C4-2B (cell line): ENCODE measurements at regions not wholly inside any gene's neighbourhood (a gene's known extent, or its start where the extent isn't known, plus 50 kb on each side); places are given as distances from the start of the nearest gene placed in this dataset.

Experiments
- H3K27ac ChIP-seq: fragments of 450-650 bp; 2 replicates; pipeline ENCODE4 v1.5.1; 2017
- CTCF ChIP-seq: fragments of 450-650 bp; conservative IDR thresholded peaks from 2 replicates; pipeline ENCODE4 v1.5.1; 2017; ENCODE audit warnings: mild to moderate bottlenecking
- ZFX ChIP-seq: fragments of 450-650 bp; IDR thresholded peaks from 2 replicates; pipeline ENCODE4 v1.6.1; 2017

GRCh38 chr10:50999163-50999562 lies 75.1 kb upstream of the PRKG1 start:
- no peak overlapping the region for H3K27ac ChIP-seq
- TF ChIP-seq CTCF (no peak), ZFX (no peak)

GRCh38 chr10:51000164-51000563 lies 74.1 kb upstream of the PRKG1 start:
- no peak overlapping the region for H3K27ac ChIP-seq

GRCh38 chr10:51000976-51001375 lies 73.3 kb upstream of the PRKG1 start:
- H3K27ac ChIP-seq, result no peak overlapping the region
- TF ChIP-seq ZFX (no peak), CTCF (no peak)

More at GRCh38 chr10:51000164-51000563, 74.1 kb upstream of the PRKG1 start:
- TF ChIP-seq CTCF, result no peak
- TF ChIP-seq ZFX, result no peak

- H3K27ac ChIP-seq, result no peak overlapping the region
- no peak for TF ChIP-seq ZFX
- TF ChIP-seq CTCF, result peak; percentile 76
These were observed 72.7 kb upstream of the PRKG1 start for GRCh38 chr10:51001587-51001986.

GRCh38 chr10:51002469-51002868 lies 71.8 kb upstream of the PRKG1 start:
- no peak overlapping the region for H3K27ac ChIP-seq
- no peak for TF ChIP-seq CTCF

GRCh38 chr10:51004776-51005175 lies 69.5 kb upstream of the PRKG1 start:
- TF ChIP-seq ZFX (no peak), CTCF (no peak)
- no peak overlapping the region for H3K27ac ChIP-seq

- no peak overlapping the region for H3K27ac ChIP-seq
- TF ChIP-seq CTCF (no peak), ZFX (no peak)
These were observed 68.7 kb upstream of the PRKG1 start for GRCh38 chr10:51005551-51005950.
